H1 (cell line): ENCODE measurements at regions not wholly inside any gene's neighbourhood (a gene's known extent, or its start where the extent isn't known, plus 50 kb on each side); places are given as distances from the start of the nearest gene placed in this dataset.

Source experiments
- CBX8 ChIP-seq: fragments of 300-800, 300-1000 bp; sonication (generic); IDR thresholded peaks from 2 replicates; pipeline ENCODE4 v1.7.1; 2016; ENCODE audit warnings: low read depth, low read length, borderline replicate concordance
- EP300 ChIP-seq, 2 experiments: IDR thresholded peaks; 1 replicate in 1 of 2; 2 replicates in 1 of 2; pipeline ENCODE4 v1.6.1; 2011 to 2012; ENCODE audit warnings: low read depth in 2 of 2, low read length in 2 of 2, mild to moderate bottlenecking in 2 of 2, borderline replicate concordance in 1 of 2, inconsistent platforms in 1 of 2, moderate library complexity in 1 of 2
- POLR2A ChIP-seq, 2 experiments: IDR thresholded peaks; 1 replicate in 1 of 2; 2 replicates in 1 of 2; pipeline ENCODE4 v1.6.1; 2011; ENCODE audit warnings: low read depth in 2 of 2, low read length in 2 of 2, mild to moderate bottlenecking in 2 of 2; ENCODE audit errors: control extremely low read depth in 1 of 2
- TAF1 ChIP-seq: IDR thresholded peaks from 2 replicates; pipeline ENCODE4 v1.6.1; 2011; ENCODE audit warnings: mild to moderate bottlenecking, low read depth, low read length
- ZNF274 ChIP-seq: IDR thresholded peaks from 2 replicates; pipeline ENCODE4 v1.7.0; 2012; ENCODE audit warnings: low read length, borderline replicate concordance; ENCODE audit errors: extremely low read depth
- TF ChIP-seq, protein P1 (sequence below), 3 experiments: IDR thresholded peaks; 1 replicate in 2 of 3; 2 replicates in 1 of 3; pipeline versions ENCODE4 v1.5.1 to v1.6.1; 2011; ENCODE audit warnings: low read length in 3 of 3, mild to moderate bottlenecking in 3 of 3, inconsistent platforms in 2 of 3, low read depth in 1 of 3, moderate library complexity in 1 of 3; ENCODE audit not compliant: insufficient read depth in 1 of 3; ENCODE audit errors: control extremely low read depth in 1 of 3

DNA sequence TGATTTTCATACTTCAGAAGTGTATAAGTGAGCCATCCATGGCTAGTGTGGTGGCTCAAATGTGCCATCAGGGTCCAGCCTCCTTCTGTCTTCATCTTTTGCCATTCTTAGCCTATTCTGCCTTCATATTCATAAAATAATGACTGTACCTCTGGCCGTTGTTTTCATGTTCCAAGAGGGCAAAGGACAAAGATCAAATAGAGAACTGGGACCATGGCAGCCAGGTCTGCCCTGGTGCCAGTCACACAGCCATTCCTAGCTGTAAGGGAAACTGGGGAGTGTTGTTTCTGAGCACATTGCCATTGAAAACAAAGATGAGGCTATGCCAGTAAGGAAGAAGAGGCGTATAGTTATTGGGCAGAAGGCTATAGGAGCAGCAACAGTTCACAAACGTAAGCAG is 518.6 kb downstream of the TFAP2B start:
- TF ChIP-seq CBX8 (no peak), EP300 (IDR thresholded peaks at IDR 0.05; ENCODE audit: borderline replicate concordance in 1 of 2, low read depth in 2 of 2, low read length in 2 of 2) (no peak), ZNF274 (no peak), POLR2A (IDR thresholded peaks at IDR 0.05; ENCODE audit: control extremely low read depth in 1 of 2, low read depth in 2 of 2, low read length in 2 of 2) (no peak), TAF1 (no peak)
- TF ChIP-seq, protein P1, sequence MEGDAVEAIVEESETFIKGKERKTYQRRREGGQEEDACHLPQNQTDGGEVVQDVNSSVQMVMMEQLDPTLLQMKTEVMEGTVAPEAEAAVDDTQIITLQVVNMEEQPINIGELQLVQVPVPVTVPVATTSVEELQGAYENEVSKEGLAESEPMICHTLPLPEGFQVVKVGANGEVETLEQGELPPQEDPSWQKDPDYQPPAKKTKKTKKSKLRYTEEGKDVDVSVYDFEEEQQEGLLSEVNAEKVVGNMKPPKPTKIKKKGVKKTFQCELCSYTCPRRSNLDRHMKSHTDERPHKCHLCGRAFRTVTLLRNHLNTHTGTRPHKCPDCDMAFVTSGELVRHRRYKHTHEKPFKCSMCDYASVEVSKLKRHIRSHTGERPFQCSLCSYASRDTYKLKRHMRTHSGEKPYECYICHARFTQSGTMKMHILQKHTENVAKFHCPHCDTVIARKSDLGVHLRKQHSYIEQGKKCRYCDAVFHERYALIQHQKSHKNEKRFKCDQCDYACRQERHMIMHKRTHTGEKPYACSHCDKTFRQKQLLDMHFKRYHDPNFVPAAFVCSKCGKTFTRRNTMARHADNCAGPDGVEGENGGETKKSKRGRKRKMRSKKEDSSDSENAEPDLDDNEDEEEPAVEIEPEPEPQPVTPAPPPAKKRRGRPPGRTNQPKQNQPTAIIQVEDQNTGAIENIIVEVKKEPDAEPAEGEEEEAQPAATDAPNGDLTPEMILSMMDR (IDR thresholded peaks at IDR 0.05; ENCODE audit: control extremely low read depth in 1 of 3, insufficient read depth in 1 of 3, low read depth in 1 of 3, low read length in 3 of 3): no peak
